ENCODE measurements at regions not wholly inside any gene's neighbourhood (a gene's known extent, or its start where the extent isn't known, plus 50 kb on each side); places are given as distances from the start of the nearest gene placed in this dataset.
"Not testable (repeated sequence)": the region's sequence is repeated elsewhere in the genome, so short reads cannot be mapped to it uniquely, and the experiment has no call there.

DNA sequence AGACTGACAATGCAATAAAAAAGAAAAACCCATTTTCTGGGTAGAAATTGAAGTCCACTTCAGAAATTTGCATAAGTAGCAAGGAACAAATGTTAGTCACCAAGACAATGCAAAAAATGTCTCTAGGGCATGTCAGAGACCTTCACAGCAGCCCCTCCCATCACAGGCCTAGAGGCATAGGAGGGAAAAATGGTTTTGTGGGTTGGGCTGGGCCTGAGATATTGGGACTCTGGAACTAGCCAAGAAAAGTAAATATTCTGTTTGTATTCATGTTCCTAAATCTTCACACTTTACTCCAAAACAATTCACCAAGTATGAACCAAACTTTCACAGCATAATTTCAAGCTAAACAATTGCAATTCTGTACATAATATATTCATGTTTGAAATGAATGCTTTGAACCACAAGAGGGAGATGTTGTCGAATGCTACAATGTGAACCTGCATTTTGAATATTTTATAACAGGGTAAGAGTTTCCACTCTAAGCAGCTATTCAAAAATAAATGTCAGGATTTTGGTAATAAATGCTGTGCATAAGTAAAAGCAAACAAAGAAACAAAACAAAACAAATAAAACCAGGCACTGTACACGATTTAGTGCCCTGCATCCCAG, 429.2 kb downstream of the OTOL1 start:
- Histone ChIP-seq H3K4me3 (ENCODE audit: low read depth, low read length) (no peak overlapping the region), H3K36me3 (ENCODE audit: control insufficient read depth, insufficient read depth, low read length) (no peaks in the 10 kb centered on the region), H3K27me3 (ENCODE audit: control insufficient read depth, insufficient read depth, low read length) (no peaks in the 10 kb centered on the region)
- DNase-seq (ENCODE audit: low read depth): no peak
- TF ChIP-seq, protein P1, sequence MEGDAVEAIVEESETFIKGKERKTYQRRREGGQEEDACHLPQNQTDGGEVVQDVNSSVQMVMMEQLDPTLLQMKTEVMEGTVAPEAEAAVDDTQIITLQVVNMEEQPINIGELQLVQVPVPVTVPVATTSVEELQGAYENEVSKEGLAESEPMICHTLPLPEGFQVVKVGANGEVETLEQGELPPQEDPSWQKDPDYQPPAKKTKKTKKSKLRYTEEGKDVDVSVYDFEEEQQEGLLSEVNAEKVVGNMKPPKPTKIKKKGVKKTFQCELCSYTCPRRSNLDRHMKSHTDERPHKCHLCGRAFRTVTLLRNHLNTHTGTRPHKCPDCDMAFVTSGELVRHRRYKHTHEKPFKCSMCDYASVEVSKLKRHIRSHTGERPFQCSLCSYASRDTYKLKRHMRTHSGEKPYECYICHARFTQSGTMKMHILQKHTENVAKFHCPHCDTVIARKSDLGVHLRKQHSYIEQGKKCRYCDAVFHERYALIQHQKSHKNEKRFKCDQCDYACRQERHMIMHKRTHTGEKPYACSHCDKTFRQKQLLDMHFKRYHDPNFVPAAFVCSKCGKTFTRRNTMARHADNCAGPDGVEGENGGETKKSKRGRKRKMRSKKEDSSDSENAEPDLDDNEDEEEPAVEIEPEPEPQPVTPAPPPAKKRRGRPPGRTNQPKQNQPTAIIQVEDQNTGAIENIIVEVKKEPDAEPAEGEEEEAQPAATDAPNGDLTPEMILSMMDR (IDR thresholded peaks at IDR 0.05; ENCODE audit: insufficient read depth, low read length, poor library complexity, severe bottlenecking): no peak

DNA sequence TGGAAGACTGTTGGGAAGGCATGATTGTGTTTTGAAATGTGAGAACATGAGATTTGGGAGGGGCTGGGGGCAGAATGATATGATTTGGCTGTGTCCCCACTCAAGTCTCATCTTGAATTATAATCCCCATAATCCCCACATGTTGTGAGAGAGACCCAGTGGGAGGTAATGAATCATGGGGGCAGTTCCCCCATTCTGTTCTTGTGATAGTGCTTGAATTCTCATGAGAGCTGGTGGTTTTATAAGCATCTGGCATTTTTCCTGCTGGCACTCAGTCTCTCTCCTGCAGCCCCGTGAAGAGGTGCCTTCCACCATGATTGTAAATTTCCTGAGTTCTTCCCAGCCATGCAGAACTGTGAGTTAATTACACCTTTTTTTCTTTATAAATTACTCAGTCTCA, 430.5 kb downstream of the OTOL1 start:
- H3K27me3 ChIP-seq (ENCODE audit: control insufficient read depth, insufficient read depth, low read length): no peaks in the 10 kb centered on the region
- TF ChIP-seq, protein P1 (IDR thresholded peaks at IDR 0.05; ENCODE audit: insufficient read depth, low read length, poor library complexity, severe bottlenecking): no peak
- H3K4me3 ChIP-seq (ENCODE audit: low read depth, low read length): no peak overlapping the region
- H3K36me3 ChIP-seq (ENCODE audit: control insufficient read depth, insufficient read depth, low read length): no peaks in the 10 kb centered on the region
- DNase-seq (ENCODE audit: low read depth): no peak

GRCh38 chr3:161939918-161940620, 443.5 kb downstream of the OTOL1 start:
- no peaks in the 10 kb centered on the region for H3K36me3 ChIP-seq (ENCODE audit: control insufficient read depth, insufficient read depth, low read length)
- TF ChIP-seq, protein P1 (IDR thresholded peaks at IDR 0.05; ENCODE audit: insufficient read depth, low read length, poor library complexity, severe bottlenecking): no peak
- H3K4me3 ChIP-seq (ENCODE audit: low read depth, low read length): no peak overlapping the region
- no peaks in the 10 kb centered on the region for H3K27me3 ChIP-seq (ENCODE audit: control insufficient read depth, insufficient read depth, low read length)
- no peak for DNase-seq (ENCODE audit: low read depth)

GRCh38 chr3:161940621-161940965, 444.0 kb downstream of the OTOL1 start:
- no peak for DNase-seq (ENCODE audit: low read depth)
- Histone ChIP-seq H3K27me3 (ENCODE audit: control insufficient read depth, insufficient read depth, low read length) (no peaks in the 10 kb centered on the region), H3K36me3 (ENCODE audit: control insufficient read depth, insufficient read depth, low read length) (no peaks in the 10 kb centered on the region), H3K4me3 (ENCODE audit: low read depth, low read length) (no peak overlapping the region)
- TF ChIP-seq, protein P1 (IDR thresholded peaks at IDR 0.05; ENCODE audit: insufficient read depth, low read length, poor library complexity, severe bottlenecking): no peak

- H3K27me3 ChIP-seq (ENCODE audit: control insufficient read depth, insufficient read depth, low read length): no peaks in the 10 kb centered on the region
- TF ChIP-seq, protein P1 (IDR thresholded peaks at IDR 0.05; ENCODE audit: insufficient read depth, low read length, poor library complexity, severe bottlenecking): no peak
These were observed 445.3 kb downstream of the OTOL1 start for GRCh38 chr3:161941891-161942290.

GRCh38 chr3:161943801-161944345, 447.3 kb downstream of the OTOL1 start:
- H3K4me3 ChIP-seq (ENCODE audit: low read depth, low read length); H3K27me3 ChIP-seq (ENCODE audit: control insufficient read depth, insufficient read depth, low read length); H3K36me3 ChIP-seq (ENCODE audit: control insufficient read depth, insufficient read depth, low read length); DNase-seq (ENCODE audit: low read depth): not testable (repeated sequence)

More at GRCh38 chr3:161941891-161942290, 445.3 kb downstream of the OTOL1 start:
- no peak for DNase-seq (ENCODE audit: low read depth)
- no peak overlapping the region for H3K4me3 ChIP-seq (ENCODE audit: low read depth, low read length)
- H3K36me3 ChIP-seq (ENCODE audit: control insufficient read depth, insufficient read depth, low read length): no peaks in the 10 kb centered on the region
